Mammary epithelial cell (primary cell): ENCODE measurements at regions not wholly inside any gene's neighbourhood (a gene's known extent, or its start where the extent isn't known, plus 50 kb on each side); places are given as distances from the start of the nearest gene placed in this dataset.

Experiments
- EZH2 ChIP-seq: IDR thresholded peaks from 2 replicates; pipeline ENCODE4 v1.6.1; 2012; ENCODE audit warnings: low read length, inconsistent platforms, borderline replicate concordance
- TF ChIP-seq, protein P1 (sequence below), 2 donors: IDR thresholded peaks in 1 of 2; conservative IDR thresholded peaks in 1 of 2; 2 replicates each; pipeline ENCODE4 v1.5.1; 2011 to 2012; ENCODE audit warnings: inconsistent platforms in 2 of 2, low read length in 2 of 2, mild to moderate bottlenecking in 2 of 2, control low read depth in 1 of 2, low read depth in 1 of 2; ENCODE audit not compliant: insufficient read depth in 1 of 2; ENCODE audit errors: extremely low read depth in 1 of 2

DNA sequence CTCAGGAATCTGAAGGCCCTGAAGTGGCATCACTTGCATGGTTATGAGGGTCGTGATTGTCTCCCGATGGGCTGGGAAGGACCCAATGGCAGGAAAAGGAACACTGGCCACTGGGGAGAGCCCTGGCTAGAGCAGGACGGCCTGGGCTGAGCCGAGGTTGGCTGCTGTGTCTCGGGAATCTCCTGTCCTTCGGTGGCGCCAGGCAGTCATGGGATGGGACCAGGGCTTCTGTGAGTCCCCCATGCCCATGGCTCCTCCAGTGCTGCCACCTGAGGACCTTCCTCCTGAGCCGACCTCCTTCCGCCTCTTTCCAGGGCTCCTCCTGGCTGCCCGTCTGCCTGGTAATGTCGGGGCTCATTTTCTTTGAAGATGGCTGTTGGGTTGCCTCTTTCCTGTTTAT is 1394.0 kb downstream of the BRD1 start:
- TF ChIP-seq, protein P1, sequence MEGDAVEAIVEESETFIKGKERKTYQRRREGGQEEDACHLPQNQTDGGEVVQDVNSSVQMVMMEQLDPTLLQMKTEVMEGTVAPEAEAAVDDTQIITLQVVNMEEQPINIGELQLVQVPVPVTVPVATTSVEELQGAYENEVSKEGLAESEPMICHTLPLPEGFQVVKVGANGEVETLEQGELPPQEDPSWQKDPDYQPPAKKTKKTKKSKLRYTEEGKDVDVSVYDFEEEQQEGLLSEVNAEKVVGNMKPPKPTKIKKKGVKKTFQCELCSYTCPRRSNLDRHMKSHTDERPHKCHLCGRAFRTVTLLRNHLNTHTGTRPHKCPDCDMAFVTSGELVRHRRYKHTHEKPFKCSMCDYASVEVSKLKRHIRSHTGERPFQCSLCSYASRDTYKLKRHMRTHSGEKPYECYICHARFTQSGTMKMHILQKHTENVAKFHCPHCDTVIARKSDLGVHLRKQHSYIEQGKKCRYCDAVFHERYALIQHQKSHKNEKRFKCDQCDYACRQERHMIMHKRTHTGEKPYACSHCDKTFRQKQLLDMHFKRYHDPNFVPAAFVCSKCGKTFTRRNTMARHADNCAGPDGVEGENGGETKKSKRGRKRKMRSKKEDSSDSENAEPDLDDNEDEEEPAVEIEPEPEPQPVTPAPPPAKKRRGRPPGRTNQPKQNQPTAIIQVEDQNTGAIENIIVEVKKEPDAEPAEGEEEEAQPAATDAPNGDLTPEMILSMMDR (conservative IDR thresholded peaks at IDR 0.05 in 1 of 2, IDR thresholded peaks at IDR 0.05 in 1 of 2; ENCODE audit: extremely low read depth in 1 of 2, insufficient read depth in 1 of 2, low read depth in 1 of 2, low read length in 2 of 2): no peak
- no peak for TF ChIP-seq EZH2
